Mesothelial cell of epicardium (in vitro differentiated cells): ENCODE measurements at regions not wholly inside any gene's neighbourhood (a gene's known extent, or its start where the extent isn't known, plus 50 kb on each side); places are given as distances from the start of the nearest gene placed in this dataset.

Source experiments
- DNase-seq, 2 experiments: peaks; one replicate each; pipeline ENCODE4 v3.0.0; 2021; ENCODE audit warnings: low spot score in 2 of 2; ENCODE audit not compliant: unreplicated experiment in 2 of 2
- H3K27ac Mint-ChIP-seq: 2 replicates; pipeline ENCODE4 v1.8.0; 2021; ENCODE audit warnings: mixed read lengths
- H3K27me3 Mint-ChIP-seq: 2 replicates; pipeline ENCODE4 v1.8.0; 2021; ENCODE audit warnings: low read depth, mixed read lengths
- H3K36me3 Mint-ChIP-seq: 2 replicates; pipeline ENCODE4 v1.8.0; 2021; ENCODE audit warnings: mixed read lengths
- H3K4me1 Mint-ChIP-seq: 2 replicates; pipeline ENCODE4 v1.8.0; 2021; ENCODE audit warnings: mixed read lengths
- H3K4me3 Mint-ChIP-seq: 2 replicates; pipeline ENCODE4 v1.8.0; 2021; ENCODE audit warnings: mild to moderate bottlenecking, moderate library complexity, mixed read lengths
- H3K9me3 Mint-ChIP-seq: 2 replicates; pipeline ENCODE4 v1.8.0; 2021; ENCODE audit warnings: mixed read lengths
- TF ChIP-seq, protein P1 (sequence below): fragments of 200-600 bp; sonication (generic); IDR thresholded peaks from one replicate; pipeline ENCODE4 v1.5.0; 2021; ENCODE audit warnings: antibody characterized with exemption; ENCODE audit not compliant: unreplicated experiment

DNA sequence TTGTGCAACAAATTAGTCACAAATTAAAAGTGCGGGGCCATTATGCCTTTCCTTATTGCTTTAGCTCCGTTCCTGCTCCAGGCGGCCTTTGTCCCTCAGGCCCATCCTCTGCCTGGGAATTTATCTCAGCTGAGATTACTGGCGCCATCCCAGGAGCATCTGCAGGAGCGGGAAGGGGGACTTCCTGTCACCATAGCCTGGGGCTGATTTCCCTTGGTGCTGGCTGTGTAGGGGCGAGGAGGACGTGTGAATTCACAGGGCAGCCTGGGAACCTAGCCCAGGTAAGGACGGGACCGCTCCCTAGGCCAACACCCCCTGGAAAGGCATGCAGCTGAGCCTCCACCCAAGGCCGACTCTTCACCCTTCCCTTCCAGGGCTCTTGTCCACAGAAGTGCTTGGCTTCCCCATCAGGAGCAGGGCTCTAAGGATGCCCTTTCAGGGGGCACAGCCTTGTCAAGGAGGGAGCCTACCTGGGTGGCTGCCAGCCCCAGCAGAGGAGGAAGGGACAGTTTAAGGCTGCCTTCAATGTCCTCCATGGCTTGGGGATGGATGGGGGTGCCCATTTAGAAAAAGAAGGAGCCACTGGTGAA is 72.6 kb upstream of the NKX1-1 start:
- H3K36me3 Mint-ChIP-seq = no peaks in the 10 kb centered on the region
- H3K4me1 Mint-ChIP-seq = no peaks in the 10 kb centered on the region
- H3K9me3 Mint-ChIP-seq = peaks cover 40% of the 10 kb centered on the region
- peak in 1 of 2 experiments; percentile 1 for DNase-seq
- H3K27me3 Mint-ChIP-seq = peaks cover 9% of the 10 kb centered on the region
- no peak overlapping the region for H3K4me3 Mint-ChIP-seq
- H3K27ac Mint-ChIP-seq = no peak overlapping the region
- TF ChIP-seq, protein P1, sequence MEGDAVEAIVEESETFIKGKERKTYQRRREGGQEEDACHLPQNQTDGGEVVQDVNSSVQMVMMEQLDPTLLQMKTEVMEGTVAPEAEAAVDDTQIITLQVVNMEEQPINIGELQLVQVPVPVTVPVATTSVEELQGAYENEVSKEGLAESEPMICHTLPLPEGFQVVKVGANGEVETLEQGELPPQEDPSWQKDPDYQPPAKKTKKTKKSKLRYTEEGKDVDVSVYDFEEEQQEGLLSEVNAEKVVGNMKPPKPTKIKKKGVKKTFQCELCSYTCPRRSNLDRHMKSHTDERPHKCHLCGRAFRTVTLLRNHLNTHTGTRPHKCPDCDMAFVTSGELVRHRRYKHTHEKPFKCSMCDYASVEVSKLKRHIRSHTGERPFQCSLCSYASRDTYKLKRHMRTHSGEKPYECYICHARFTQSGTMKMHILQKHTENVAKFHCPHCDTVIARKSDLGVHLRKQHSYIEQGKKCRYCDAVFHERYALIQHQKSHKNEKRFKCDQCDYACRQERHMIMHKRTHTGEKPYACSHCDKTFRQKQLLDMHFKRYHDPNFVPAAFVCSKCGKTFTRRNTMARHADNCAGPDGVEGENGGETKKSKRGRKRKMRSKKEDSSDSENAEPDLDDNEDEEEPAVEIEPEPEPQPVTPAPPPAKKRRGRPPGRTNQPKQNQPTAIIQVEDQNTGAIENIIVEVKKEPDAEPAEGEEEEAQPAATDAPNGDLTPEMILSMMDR = no peak

DNA sequence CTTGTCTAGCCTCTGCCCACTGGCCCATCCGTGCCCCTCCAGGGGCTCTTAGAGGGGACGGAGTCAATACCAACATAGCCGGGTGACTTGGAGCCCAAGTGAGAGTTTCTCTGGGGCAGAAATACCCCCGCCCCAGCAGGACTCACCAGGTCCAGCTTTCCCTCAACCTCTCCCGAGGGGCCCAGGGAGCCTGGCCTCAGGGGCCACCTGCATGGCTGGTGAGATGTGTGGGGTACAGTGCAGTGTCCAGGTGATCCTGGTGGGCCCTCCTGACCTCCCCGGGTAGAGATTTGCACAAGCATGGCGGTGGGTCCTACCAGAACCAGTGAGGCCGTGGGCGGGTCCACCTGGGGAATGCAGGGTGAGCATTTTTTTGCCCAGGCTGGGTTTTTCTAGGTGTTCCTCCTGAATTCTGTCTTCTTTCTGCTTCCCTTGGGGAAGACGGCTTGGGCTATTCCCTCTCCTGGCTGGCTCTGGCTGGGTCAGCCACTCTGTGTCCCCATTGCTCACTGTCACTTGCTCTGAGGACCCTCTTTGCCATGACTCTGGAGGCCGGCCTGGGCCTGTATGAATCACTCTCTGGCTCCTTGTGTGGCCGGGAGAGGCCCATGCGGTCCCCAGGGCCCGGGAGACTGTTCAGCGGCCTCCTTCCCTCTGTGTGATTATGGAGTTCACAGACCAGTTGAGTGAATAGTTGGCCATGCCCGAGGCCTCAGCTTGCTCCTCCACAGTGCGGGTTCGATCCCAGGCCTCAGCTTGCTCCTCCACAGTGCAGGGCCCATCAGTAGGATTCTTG is 71.0 kb upstream of the NKX1-1 start:
- Mint-ChIP-seq H3K4me3 (no peak overlapping the region), H3K27me3 (peaks cover 14% of the 10 kb centered on the region), H3K27ac (no peak overlapping the region), H3K4me1 (no peaks in the 10 kb centered on the region), H3K9me3 (peaks cover 27% of the 10 kb centered on the region), H3K36me3 (no peaks in the 10 kb centered on the region)
- no peak for DNase-seq
- TF ChIP-seq, protein P1 = no peak

DNA sequence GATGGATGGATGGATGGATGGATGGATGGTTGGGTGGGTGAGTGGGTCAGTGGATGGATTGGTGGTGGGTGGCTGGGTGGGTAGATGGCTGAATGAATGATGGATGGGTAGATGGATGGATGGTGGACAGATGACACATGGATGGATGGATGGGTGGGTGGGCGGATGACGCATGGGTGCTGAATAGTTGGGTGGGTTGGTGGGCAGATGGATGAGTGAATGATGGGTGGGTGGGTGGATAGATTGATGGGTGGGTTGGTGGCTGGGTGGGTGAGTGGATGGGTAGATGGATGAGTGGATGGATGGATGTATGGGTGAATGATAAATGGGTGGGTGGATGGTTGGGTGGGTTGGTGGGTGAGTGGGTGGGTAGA is 69.9 kb upstream of the NKX1-1 start:
- peaks cover 20% of the 10 kb centered on the region for H3K9me3 Mint-ChIP-seq
- TF ChIP-seq, protein P1 = no peak
- DNase-seq = no peak
- H3K4me3 Mint-ChIP-seq = no peak overlapping the region
- no peaks in the 10 kb centered on the region for H3K4me1 Mint-ChIP-seq
- H3K27me3 Mint-ChIP-seq = peaks cover 14% of the 10 kb centered on the region
- no peaks in the 10 kb centered on the region for H3K36me3 Mint-ChIP-seq
- no peak overlapping the region for H3K27ac Mint-ChIP-seq

DNA sequence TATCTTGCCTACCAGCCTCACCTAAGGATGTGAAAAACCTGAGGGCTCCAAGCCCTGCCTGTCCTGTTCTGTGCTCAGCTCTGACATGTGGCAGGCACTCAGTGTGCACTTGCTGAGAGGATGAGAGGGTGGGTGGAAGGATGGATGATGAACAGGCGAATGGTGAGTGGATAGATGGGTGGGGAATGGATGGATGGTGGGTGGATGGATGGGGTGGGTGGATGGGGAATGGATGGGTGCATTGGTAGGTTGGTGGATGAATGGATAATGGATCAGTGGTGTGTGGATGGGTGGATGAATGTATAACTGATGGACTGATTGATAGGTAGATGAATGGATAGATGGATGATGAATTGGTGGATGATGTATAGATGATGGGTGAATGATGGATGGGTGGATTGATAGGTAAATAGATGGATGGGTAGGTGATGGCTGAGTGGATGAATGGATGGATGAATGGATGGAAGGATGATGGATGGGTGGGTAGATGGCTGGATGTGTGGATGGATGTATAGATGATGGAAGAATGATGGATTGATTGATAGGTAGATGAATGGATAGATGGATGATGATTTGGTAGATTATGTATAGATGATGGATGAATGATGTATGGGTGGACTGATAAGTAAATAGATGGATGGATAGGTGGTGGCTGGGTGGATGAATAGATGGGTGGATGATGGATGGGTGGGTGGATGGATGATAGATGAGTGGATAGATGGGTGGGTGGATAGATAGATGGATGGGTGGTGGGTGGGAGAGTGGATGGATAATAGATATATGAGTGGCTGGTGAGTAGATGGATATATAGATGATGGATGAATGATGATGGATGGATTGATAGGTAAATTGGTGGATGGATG is 69.3 kb upstream of the NKX1-1 start:
- TF ChIP-seq, protein P1 = no peak
- Mint-ChIP-seq H3K27ac (no peak overlapping the region), H3K4me1 (no peaks in the 10 kb centered on the region), H3K9me3 (peaks cover 17% of the 10 kb centered on the region), H3K27me3 (peaks cover 16% of the 10 kb centered on the region), H3K4me3 (no peak overlapping the region), H3K36me3 (no peaks in the 10 kb centered on the region)
- DNase-seq = no peak

DNA sequence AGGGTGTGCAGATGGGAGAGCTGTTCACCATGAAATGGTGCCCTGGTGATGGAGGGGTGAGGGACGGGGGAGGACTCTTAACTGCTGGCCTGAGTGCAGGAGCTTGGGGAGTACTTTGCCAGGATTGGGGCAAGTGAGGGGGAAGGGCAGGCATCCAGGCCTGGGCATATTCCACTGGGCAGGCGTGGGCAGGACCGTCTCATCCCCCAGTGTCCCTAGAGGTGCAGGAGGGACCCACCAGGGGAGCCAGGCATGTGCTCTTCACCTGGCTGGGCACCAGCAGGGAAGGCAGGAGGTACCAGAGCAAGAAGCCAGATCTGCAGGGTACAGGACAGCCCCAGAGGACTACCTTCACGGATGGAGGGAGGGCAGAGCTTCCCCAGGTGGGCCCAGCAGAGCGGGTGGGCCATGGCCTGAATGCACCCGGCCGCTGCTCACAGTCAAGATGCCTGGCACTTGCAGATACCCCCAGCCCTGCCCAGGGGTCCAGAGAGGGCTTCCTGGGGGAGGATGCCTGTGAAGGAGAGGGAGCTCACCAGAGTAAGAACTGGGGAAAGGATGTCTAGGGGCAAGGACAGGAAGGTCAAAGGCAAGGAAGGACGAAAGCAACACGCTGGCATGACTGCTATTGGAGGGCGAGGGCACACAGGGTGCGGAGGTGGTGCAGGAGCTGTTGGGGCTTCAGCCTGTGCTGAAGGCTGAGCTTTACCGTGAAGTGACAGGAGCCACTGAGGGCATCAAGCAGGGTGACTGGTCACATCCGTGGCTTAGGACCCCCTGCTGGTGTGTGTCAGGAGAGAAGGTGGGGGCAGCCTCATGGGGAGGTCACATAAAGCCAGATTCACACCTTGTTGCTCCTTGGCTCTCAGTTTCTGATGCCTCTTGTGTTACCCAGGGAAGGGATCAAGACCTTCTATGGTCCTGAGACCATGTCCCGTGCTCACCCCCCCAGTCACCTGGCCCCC is 68.2 kb upstream of the NKX1-1 start:
- TF ChIP-seq, protein P1 = no peak
- Mint-ChIP-seq H3K27me3 (peaks cover 16% of the 10 kb centered on the region), H3K36me3 (no peaks in the 10 kb centered on the region), H3K4me1 (no peaks in the 10 kb centered on the region), H3K27ac (no peak overlapping the region), H3K4me3 (no peak overlapping the region), H3K9me3 (peaks cover 9% of the 10 kb centered on the region)
- DNase-seq = no peak
